ENCODE measurements at regions not wholly inside any gene's neighbourhood (a gene's known extent, or its start where the extent isn't known, plus 50 kb on each side); places are given as distances from the start of the nearest gene placed in this dataset.

GRCh38 chr16:5506021-5506420 is 408.4 kb upstream of the EEF2KMT start:
- Histone ChIP-seq H3K27ac (ENCODE audit: low read depth, low read length) (no peak overlapping the region), H3K4me3 (replicated peaks in 1 of 2; ENCODE audit: low read depth in 1 of 2, low read length in 2 of 2) (no peak overlapping the region), H3K9ac (ENCODE audit: low read length) (no peak overlapping the region), H3K4me1 (ENCODE audit: control insufficient read depth in 1 of 2, insufficient read depth in 2 of 2, low read length in 2 of 2) (no peaks in the 10 kb centered on the region), H2AFZ (ENCODE audit: low read depth, low read length, poor library complexity, severe bottlenecking) (no peak overlapping the region), H3K36me3 (ENCODE audit: control insufficient read depth in 1 of 2, insufficient read depth in 2 of 2, low read length in 2 of 2) (no peaks in the 10 kb centered on the region), H3K9me3 (ENCODE audit: control insufficient read depth in 1 of 2, insufficient read depth in 1 of 2, low read depth in 1 of 2, low read length in 2 of 2) (no peaks in the 10 kb centered on the region), H3K4me2 (ENCODE audit: low read length) (no peak overlapping the region), H3K9me2 (ENCODE audit: insufficient read depth) (no peaks in the 10 kb centered on the region), H4K20me1 (ENCODE audit: insufficient read depth) (no peaks in the 10 kb centered on the region), H3K79me2 (ENCODE audit: insufficient read depth, low read length) (no peaks in the 10 kb centered on the region), H3K27me3 (ENCODE audit: insufficient read depth, low read length) (peaks cover 5% of the 10 kb centered on the region; the same call in 1 of the 2 replicates)
- CTCF ChIA-PET, result interaction anchor here (2.0 kb wide), 1 partner anchor 16 kb away, joined by 6 read pairs; no protein-coding TSS in a partner anchor
- ATAC-seq (no peak), DNase-seq (ENCODE audit: low read depth, low spot score) (no peak)
- POLR2A ChIA-PET, result no interaction called here
- intact Hi-C loops (cut with micrococcal nuclease), result no loop called here
- BruUV-seq (replicated peaks), result no TSS peak
- RAD21 ChIA-PET (ENCODE audit: low non-redundant PET in 1 of 2, low total read pairs in 2 of 2, uncharacterized antibody in 2 of 2, unreplicated experiment in 2 of 2), result no interaction called here
- TF ChIP-seq ZFX (IDR thresholded peaks at IDR 0.05) (no peak), ZNF274 (IDR thresholded peaks at IDR 0.05; ENCODE audit: low read depth, low read length) (no peak), YY1 (IDR thresholded peaks at IDR 0.05; ENCODE audit: extremely low read depth, insufficient replicate concordance, low read depth, low read length) (no peak), RAD21 (IDR thresholded peaks at IDR 0.05; ENCODE audit: low read depth) (no peak), POLR2AphosphoS5 (IDR thresholded peaks at IDR 0.05; ENCODE audit: low read depth, low read length) (no peak), ELF1 (IDR thresholded peaks at IDR 0.05; ENCODE audit: borderline replicate concordance, low read depth) (no peak), FOSL1 (IDR thresholded peaks at IDR 0.05; ENCODE audit: low read depth) (no peak), SRF (IDR thresholded peaks at IDR 0.05; ENCODE audit: low read depth) (no peak), POLR2A (IDR thresholded peaks at IDR 0.05; ENCODE audit: borderline replicate concordance, extremely low read depth, insufficient read depth, insufficient read length) (no peak)
- TF ChIP-seq, protein P1, sequence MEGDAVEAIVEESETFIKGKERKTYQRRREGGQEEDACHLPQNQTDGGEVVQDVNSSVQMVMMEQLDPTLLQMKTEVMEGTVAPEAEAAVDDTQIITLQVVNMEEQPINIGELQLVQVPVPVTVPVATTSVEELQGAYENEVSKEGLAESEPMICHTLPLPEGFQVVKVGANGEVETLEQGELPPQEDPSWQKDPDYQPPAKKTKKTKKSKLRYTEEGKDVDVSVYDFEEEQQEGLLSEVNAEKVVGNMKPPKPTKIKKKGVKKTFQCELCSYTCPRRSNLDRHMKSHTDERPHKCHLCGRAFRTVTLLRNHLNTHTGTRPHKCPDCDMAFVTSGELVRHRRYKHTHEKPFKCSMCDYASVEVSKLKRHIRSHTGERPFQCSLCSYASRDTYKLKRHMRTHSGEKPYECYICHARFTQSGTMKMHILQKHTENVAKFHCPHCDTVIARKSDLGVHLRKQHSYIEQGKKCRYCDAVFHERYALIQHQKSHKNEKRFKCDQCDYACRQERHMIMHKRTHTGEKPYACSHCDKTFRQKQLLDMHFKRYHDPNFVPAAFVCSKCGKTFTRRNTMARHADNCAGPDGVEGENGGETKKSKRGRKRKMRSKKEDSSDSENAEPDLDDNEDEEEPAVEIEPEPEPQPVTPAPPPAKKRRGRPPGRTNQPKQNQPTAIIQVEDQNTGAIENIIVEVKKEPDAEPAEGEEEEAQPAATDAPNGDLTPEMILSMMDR (IDR thresholded peaks at IDR 0.05 in 2 of 3, conservative IDR thresholded peaks at IDR 0.05 in 1 of 3; ENCODE audit: borderline replicate concordance in 1 of 3, insufficient read depth in 1 of 3, low read depth in 2 of 3, low read length in 2 of 3), result no peak
- TF ChIP-seq, protein P2, sequence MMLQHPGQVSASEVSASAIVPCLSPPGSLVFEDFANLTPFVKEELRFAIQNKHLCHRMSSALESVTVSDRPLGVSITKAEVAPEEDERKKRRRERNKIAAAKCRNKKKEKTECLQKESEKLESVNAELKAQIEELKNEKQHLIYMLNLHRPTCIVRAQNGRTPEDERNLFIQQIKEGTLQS (IDR thresholded peaks at IDR 0.05), result no peak
- TF ChIP-seq, protein P3, sequence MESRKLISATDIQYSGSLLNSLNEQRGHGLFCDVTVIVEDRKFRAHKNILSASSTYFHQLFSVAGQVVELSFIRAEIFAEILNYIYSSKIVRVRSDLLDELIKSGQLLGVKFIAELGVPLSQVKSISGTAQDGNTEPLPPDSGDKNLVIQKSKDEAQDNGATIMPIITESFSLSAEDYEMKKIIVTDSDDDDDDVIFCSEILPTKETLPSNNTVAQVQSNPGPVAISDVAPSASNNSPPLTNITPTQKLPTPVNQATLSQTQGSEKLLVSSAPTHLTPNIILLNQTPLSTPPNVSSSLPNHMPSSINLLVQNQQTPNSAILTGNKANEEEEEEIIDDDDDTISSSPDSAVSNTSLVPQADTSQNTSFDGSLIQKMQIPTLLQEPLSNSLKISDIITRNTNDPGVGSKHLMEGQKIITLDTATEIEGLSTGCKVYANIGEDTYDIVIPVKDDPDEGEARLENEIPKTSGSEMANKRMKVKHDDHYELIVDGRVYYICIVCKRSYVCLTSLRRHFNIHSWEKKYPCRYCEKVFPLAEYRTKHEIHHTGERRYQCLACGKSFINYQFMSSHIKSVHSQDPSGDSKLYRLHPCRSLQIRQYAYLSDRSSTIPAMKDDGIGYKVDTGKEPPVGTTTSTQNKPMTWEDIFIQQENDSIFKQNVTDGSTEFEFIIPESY (IDR thresholded peaks at IDR 0.05; ENCODE audit: extremely low read depth, insufficient replicate concordance, low read length), result no peak
- TF ChIP-seq, protein P4, sequence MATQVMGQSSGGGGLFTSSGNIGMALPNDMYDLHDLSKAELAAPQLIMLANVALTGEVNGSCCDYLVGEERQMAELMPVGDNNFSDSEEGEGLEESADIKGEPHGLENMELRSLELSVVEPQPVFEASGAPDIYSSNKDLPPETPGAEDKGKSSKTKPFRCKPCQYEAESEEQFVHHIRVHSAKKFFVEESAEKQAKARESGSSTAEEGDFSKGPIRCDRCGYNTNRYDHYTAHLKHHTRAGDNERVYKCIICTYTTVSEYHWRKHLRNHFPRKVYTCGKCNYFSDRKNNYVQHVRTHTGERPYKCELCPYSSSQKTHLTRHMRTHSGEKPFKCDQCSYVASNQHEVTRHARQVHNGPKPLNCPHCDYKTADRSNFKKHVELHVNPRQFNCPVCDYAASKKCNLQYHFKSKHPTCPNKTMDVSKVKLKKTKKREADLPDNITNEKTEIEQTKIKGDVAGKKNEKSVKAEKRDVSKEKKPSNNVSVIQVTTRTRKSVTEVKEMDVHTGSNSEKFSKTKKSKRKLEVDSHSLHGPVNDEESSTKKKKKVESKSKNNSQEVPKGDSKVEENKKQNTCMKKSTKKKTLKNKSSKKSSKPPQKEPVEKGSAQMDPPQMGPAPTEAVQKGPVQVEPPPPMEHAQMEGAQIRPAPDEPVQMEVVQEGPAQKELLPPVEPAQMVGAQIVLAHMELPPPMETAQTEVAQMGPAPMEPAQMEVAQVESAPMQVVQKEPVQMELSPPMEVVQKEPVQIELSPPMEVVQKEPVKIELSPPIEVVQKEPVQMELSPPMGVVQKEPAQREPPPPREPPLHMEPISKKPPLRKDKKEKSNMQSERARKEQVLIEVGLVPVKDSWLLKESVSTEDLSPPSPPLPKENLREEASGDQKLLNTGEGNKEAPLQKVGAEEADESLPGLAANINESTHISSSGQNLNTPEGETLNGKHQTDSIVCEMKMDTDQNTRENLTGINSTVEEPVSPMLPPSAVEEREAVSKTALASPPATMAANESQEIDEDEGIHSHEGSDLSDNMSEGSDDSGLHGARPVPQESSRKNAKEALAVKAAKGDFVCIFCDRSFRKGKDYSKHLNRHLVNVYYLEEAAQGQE (IDR thresholded peaks at IDR 0.05; ENCODE audit: low read depth), result no peak
- TF ChIP-seq, protein P5, sequence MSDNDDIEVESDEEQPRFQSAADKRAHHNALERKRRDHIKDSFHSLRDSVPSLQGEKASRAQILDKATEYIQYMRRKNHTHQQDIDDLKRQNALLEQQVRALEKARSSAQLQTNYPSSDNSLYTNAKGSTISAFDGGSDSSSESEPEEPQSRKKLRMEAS (IDR thresholded peaks at IDR 0.05), result no peak
